ENCODE measurements at regions not wholly inside any gene's neighbourhood (a gene's known extent, or its start where the extent isn't known, plus 50 kb on each side); places are given as distances from the start of the nearest gene placed in this dataset.

GRCh38 chr12:38155526-38156496, 160.8 kb upstream of the ALG10B start:
- H3K27ac ChIP-seq = no peak overlapping the region
- H3K4me3 ChIP-seq = no peak overlapping the region
- TF ChIP-seq CTCF (IDR thresholded peaks at IDR 0.05) = no peak
- no peak for TF ChIP-seq POLR2AphosphoS5 (IDR thresholded peaks at IDR 0.05)
- no peak for TF ChIP-seq POLR2A (IDR thresholded peaks at IDR 0.05)
- no peak for TF ChIP-seq EP300 (IDR thresholded peaks at IDR 0.05)
- ATAC-seq = no peak
- H3K4me1 ChIP-seq = no peaks in the 10 kb centered on the region
- peaks cover 18% of the 10 kb centered on the region for H3K27me3 ChIP-seq
- H3K36me3 ChIP-seq = no peaks in the 10 kb centered on the region
- H3K9me3 ChIP-seq = no peaks in the 10 kb centered on the region
- WGBS, 2 donors (ENCODE audit: low coverage in 1 of 2) = 83 to 100% methylated on average over 1 to 28 of the region's 52 CpGs

- Histone ChIP-seq H3K27me3 (peaks cover 17% of the 10 kb centered on the region), H3K4me1 (no peaks in the 10 kb centered on the region), H3K36me3 (no peaks in the 10 kb centered on the region), H3K9me3 (no peaks in the 10 kb centered on the region), H3K27ac (no peak overlapping the region), H3K4me3 (no peak overlapping the region)
- ATAC-seq = no peak
- WGBS, 2 donors (ENCODE audit: low coverage in 1 of 2) = 71 to 93% methylated on average over 3 to 4 of the region's 39 CpGs
- TF ChIP-seq EP300 (IDR thresholded peaks at IDR 0.05) (no peak), CTCF (IDR thresholded peaks at IDR 0.05) (no peak), POLR2AphosphoS5 (IDR thresholded peaks at IDR 0.05) (no peak), POLR2A (IDR thresholded peaks at IDR 0.05) (no peak)
Measured at GRCh38 chr12:38156497-38157245, 159.9 kb upstream of the ALG10B start.

DNA sequence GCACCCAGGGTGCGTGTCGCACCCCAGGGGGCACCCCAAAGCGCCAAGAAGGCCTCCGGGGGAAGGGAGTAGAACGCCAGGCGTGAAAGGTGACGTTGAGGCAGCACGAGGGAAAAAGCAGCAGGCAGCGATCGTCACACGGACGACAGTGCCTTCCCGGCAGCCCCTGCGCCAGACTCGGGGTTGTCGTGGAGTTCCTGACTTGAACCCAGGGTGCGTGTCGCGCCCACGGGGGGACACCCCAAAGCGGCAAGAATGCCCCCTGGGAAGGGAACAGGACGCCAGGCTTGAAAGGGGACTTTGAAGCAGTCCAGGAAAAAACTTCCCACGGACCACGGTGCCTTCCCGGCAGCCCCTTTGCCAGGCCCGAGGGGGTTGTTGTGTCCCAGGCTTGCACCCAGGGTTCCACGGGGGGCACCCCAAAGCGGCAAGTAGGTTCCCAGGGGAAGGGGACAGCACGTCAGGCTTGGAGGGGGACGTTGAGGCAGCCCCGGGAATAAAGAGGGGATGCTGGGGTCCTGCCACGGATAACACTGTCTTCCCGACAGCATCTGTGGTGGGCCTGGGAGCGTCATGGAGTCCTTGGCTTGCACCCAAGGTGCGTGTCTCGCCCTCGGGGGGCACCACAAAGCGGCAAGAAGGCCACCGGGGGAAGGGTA, 159.2 kb upstream of the ALG10B start:
- ATAC-seq = no peak
- Histone ChIP-seq H3K27ac (no peak overlapping the region), H3K9me3 (no peaks in the 10 kb centered on the region), H3K4me3 (no peak overlapping the region), H3K36me3 (no peaks in the 10 kb centered on the region), H3K4me1 (no peaks in the 10 kb centered on the region), H3K27me3 (peaks cover 10% of the 10 kb centered on the region)
- 60 to 78% methylated on average over 1 to 12 of the region's 39 CpGs for WGBS, 2 donors (ENCODE audit: low coverage in 1 of 2)
- TF ChIP-seq POLR2A (IDR thresholded peaks at IDR 0.05) (no peak), EP300 (IDR thresholded peaks at IDR 0.05) (no peak), CTCF (IDR thresholded peaks at IDR 0.05) (no peak), POLR2AphosphoS5 (IDR thresholded peaks at IDR 0.05) (no peak)

DNA sequence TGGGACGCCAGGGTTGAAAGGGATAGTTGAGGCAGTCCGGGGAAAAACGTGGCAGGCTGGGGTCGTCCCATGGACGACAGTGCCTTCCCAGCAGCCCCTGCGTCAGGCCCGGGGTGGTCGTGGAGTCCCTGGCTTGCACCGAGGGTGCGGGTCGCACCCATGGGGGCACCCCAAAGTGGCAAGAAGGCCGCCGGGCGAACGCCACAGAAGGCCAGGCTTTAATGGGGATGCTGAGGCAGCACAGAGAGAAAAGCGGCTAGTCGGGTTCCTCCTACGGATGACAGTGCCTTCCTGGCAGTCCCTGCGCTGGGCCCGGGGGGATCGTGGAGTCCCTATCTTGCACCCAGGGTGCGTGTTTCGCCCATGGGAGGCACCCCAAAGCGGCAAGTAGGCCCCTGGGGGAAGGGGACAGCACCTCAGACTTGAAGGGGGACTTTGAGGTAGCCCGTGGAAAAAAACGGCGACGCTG, 158.6 kb upstream of the ALG10B start:
- no peak for TF ChIP-seq POLR2A (IDR thresholded peaks at IDR 0.05)
- TF ChIP-seq CTCF (IDR thresholded peaks at IDR 0.05) = no peak
- H3K4me3 ChIP-seq = no peak overlapping the region
- ATAC-seq = no peak
- H3K4me1 ChIP-seq = no peaks in the 10 kb centered on the region
- no peak overlapping the region for H3K27ac ChIP-seq
- WGBS, 2 donors (ENCODE audit: low coverage in 1 of 2) = no CpG with 5 or more reads among the region's 28 CpGs
- peaks cover 4% of the 10 kb centered on the region for H3K27me3 ChIP-seq
- H3K9me3 ChIP-seq = peaks cover 0 to 2% (median 0%) of the 10 kb centered on the region in 3 donors
- no peaks in the 10 kb centered on the region for H3K36me3 ChIP-seq

All from gastroesophageal sphincter (tissue), 4 donors.